MM.1S (cell line): ENCODE measurements at regions not wholly inside any gene's neighbourhood (a gene's known extent, or its start where the extent isn't known, plus 50 kb on each side); places are given as distances from the start of the nearest gene placed in this dataset.

ENCODE experiments used
- DNase-seq: peaks from one replicate; pipeline ENCODE4 v3.0.0-alpha.2; 2015
- H2AFZ ChIP-seq: fragments of 300-600 bp; sonication (generic); 2 replicates; pipeline ENCODE4 v1.6.0; 2016; ENCODE audit warnings: antibody characterized with exemption, low read length
- H3F3A ChIP-seq: fragments of 300-600 bp; sonication (generic); 2 replicates; pipeline ENCODE4 v1.6.1; 2016; ENCODE audit warnings: mild to moderate bottlenecking, antibody characterized with exemption, low read length, moderate library complexity, mixed read lengths; ENCODE audit not compliant: insufficient read depth
- H3K27ac ChIP-seq: fragments of 300-600 bp; sonication (generic); 2 replicates; pipeline ENCODE4 v1.5.1; 2016; ENCODE audit warnings: mild to moderate bottlenecking, low read length
- H3K27me3 ChIP-seq: fragments of 300-600 bp; sonication (generic); replicated peaks from 2 replicates; pipeline ENCODE4 v1.6.0; 2016; ENCODE audit warnings: low read length; ENCODE audit not compliant: insufficient read depth
- H3K36me3 ChIP-seq: fragments of 300-600 bp; sonication (generic); replicated peaks from 2 replicates; pipeline ENCODE4 v1.6.1; 2016; ENCODE audit warnings: mild to moderate bottlenecking, low read length, mixed read lengths; ENCODE audit not compliant: insufficient read depth
- H3K4me1 ChIP-seq: fragments of 300-600 bp; sonication (generic); 2 replicates; pipeline ENCODE4 v1.6.1; 2016; ENCODE audit warnings: low read length, mixed read lengths
- H3K4me2 ChIP-seq: fragments of 300-600 bp; sonication (generic); 2 replicates; pipeline ENCODE4 v1.6.0; 2016; ENCODE audit warnings: low read depth, low read length
- H3K4me3 ChIP-seq: fragments of 300-600 bp; sonication (generic); 2 replicates; pipeline ENCODE4 v1.5.1; 2016; ENCODE audit warnings: low read length, mixed read lengths
- H3K79me2 ChIP-seq: fragments of 300-600 bp; sonication (generic); 2 replicates; pipeline ENCODE4 v1.6.1; 2016; ENCODE audit warnings: mixed run types, low read length, mixed read lengths
- H3K9ac ChIP-seq: fragments of 300-600 bp; sonication (generic); 2 replicates; pipeline ENCODE4 v1.6.1; 2016; ENCODE audit warnings: low read length, mixed read lengths
- H3K9me2 ChIP-seq: fragments of 300-600 bp; sonication (generic); replicated peaks from 2 replicates; pipeline ENCODE4 v1.6.1; 2016; ENCODE audit warnings: mild to moderate bottlenecking, low read length, mixed read lengths; ENCODE audit not compliant: insufficient read depth
- H3K9me3 ChIP-seq: fragments of 300-600 bp; sonication (generic); replicated peaks from 2 replicates; pipeline ENCODE4 v1.6.1; 2016; ENCODE audit warnings: mild to moderate bottlenecking, low read length, mixed read lengths; ENCODE audit not compliant: insufficient read depth
- H4K20me1 ChIP-seq: fragments of 300-600 bp; sonication (generic); 2 replicates; pipeline ENCODE4 v1.6.1; 2016; ENCODE audit warnings: mild to moderate bottlenecking, low read length, moderate library complexity, mixed read lengths; ENCODE audit not compliant: insufficient read depth
- EZH2 ChIP-seq: fragments of 300-600 bp; sonication (generic); optimal IDR thresholded peaks from 2 replicates; pipeline ENCODE3; 2017; ENCODE audit warnings: low read depth, mild to moderate bottlenecking, antibody characterized with exemption, low read length, mixed read lengths
- EZH2phosphoT487 ChIP-seq: fragments of 300-600 bp; sonication (generic); IDR thresholded peaks from 2 replicates; pipeline ENCODE4 v1.6.1; 2018; ENCODE audit warnings: antibody characterized with exemption, low read length
- TF ChIP-seq, protein P1 (sequence below): fragments of 300-600 bp; sonication (generic); IDR thresholded peaks from 2 replicates; pipeline ENCODE4 v1.5.1; 2016; ENCODE audit warnings: antibody characterized with exemption, low read length, mixed read lengths

DNA sequence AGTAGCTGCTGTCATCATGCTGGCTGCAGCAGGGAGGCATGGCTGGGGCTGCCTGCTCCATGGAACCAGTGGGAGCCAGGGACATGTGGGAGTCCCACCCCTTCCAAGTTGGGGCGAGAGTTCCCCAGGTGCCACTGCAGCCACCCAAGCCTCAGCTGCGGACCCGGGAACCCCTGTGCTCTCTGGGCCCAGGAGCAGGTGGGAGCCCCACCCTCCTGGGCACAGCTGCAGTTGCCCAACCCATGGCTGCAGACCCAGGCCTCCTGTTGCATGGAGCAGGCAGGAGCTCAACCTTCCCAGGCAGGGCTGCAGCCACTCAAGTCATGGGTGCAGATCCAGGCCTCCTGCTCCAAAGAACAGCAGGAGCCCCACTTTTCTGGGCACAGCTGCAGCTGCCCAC, 274.2 kb upstream of the KCNJ16 start:
- DNase-seq = no peak
- no peaks in the 10 kb centered on the region for H3K9me3 ChIP-seq
- no peaks in the 10 kb centered on the region for H3K79me2 ChIP-seq
- no peak overlapping the region for H2AFZ ChIP-seq
- no peak overlapping the region for H3K4me3 ChIP-seq
- no peaks in the 10 kb centered on the region for H4K20me1 ChIP-seq
- no peaks in the 10 kb centered on the region for H3K9me2 ChIP-seq
- H3K4me2 ChIP-seq = no peak overlapping the region
- no peaks in the 10 kb centered on the region for H3K4me1 ChIP-seq
- H3K27ac ChIP-seq = no peak overlapping the region
- no peaks in the 10 kb centered on the region for H3K27me3 ChIP-seq
- TF ChIP-seq EZH2phosphoT487 (no peak), EZH2 (no peak)
- TF ChIP-seq, protein P1, sequence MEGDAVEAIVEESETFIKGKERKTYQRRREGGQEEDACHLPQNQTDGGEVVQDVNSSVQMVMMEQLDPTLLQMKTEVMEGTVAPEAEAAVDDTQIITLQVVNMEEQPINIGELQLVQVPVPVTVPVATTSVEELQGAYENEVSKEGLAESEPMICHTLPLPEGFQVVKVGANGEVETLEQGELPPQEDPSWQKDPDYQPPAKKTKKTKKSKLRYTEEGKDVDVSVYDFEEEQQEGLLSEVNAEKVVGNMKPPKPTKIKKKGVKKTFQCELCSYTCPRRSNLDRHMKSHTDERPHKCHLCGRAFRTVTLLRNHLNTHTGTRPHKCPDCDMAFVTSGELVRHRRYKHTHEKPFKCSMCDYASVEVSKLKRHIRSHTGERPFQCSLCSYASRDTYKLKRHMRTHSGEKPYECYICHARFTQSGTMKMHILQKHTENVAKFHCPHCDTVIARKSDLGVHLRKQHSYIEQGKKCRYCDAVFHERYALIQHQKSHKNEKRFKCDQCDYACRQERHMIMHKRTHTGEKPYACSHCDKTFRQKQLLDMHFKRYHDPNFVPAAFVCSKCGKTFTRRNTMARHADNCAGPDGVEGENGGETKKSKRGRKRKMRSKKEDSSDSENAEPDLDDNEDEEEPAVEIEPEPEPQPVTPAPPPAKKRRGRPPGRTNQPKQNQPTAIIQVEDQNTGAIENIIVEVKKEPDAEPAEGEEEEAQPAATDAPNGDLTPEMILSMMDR = no peak
- H3K36me3 ChIP-seq = no peaks in the 10 kb centered on the region
- H3F3A ChIP-seq = no peaks in the 10 kb centered on the region
- no peak overlapping the region for H3K9ac ChIP-seq

DNA sequence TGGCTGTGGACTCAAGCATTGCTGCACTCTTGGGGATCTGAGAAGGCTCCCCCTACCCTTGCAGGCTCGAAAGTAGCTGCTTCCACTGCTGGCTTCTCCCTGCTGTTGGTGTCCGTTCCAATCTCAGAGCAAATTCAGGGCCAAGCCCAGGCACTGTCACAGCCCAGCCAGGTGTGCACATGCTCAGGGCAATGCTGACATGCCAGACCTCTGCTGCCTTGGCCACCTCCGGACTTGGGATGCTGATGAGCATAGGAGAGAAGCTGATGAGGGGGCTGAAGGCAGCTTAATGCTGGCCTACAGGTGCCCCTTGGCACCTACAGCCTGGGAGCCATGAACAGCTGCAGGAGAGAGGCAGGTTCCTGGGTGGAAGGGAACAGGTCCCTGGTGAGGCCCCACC, 273.7 kb upstream of the KCNJ16 start:
- H3K27ac ChIP-seq = no peak overlapping the region
- TF ChIP-seq EZH2 = no peak
- no peak for TF ChIP-seq EZH2phosphoT487
- TF ChIP-seq, protein P1 = no peak
- no peaks in the 10 kb centered on the region for H3F3A ChIP-seq
- no peaks in the 10 kb centered on the region for H3K27me3 ChIP-seq
- H3K79me2 ChIP-seq = no peaks in the 10 kb centered on the region
- H2AFZ ChIP-seq = no peak overlapping the region
- H3K4me2 ChIP-seq = no peak overlapping the region
- H3K9me3 ChIP-seq = no peaks in the 10 kb centered on the region
- no peaks in the 10 kb centered on the region for H3K36me3 ChIP-seq
- H3K9me2 ChIP-seq = no peaks in the 10 kb centered on the region
- no peak for DNase-seq
- no peaks in the 10 kb centered on the region for H3K4me1 ChIP-seq
- H3K4me3 ChIP-seq = no peak overlapping the region
- no peaks in the 10 kb centered on the region for H4K20me1 ChIP-seq
- H3K9ac ChIP-seq = no peak overlapping the region

DNA sequence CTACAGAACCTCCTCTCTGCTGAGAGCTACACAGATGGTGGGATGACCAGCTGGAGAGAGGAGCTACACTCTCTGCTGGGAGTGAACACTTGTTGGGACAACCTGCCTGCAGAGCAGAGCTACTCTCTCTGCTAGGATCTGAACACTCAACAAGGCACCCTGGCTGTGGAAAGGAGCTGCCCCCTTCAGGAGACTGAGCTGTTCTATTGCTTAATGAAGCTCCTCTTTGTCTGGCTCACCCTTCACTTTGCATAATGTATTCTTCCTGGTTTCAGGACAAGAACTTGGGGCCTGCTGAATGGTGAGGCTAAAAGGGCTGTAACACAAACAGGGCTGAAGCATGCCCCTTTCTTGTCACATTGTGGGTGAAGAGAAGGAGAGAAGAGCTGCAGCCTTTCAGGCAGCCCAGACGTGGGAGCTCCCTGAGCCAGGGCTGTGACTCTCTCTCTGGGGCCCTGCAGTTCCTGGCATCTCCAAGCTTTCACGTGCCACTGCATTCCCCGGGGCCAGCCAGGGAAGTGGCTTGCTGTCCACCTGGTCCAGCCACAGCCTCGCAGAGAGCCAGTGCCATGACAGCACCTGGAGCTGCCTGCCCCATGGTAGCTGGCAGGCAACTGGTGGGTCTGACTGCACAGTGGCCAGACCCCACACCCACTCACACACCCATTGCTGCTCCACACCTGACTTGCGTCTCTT, 272.8 kb upstream of the KCNJ16 start:
- Histone ChIP-seq H3K9me3 (no peaks in the 10 kb centered on the region), H3K36me3 (no peaks in the 10 kb centered on the region), H3K4me1 (no peaks in the 10 kb centered on the region), H4K20me1 (no peaks in the 10 kb centered on the region), H3K27ac (no peak overlapping the region), H3K9ac (no peak overlapping the region), H3K4me3 (no peak overlapping the region), H3K27me3 (no peaks in the 10 kb centered on the region), H2AFZ (no peak overlapping the region), H3K9me2 (no peaks in the 10 kb centered on the region), H3F3A (no peaks in the 10 kb centered on the region), H3K79me2 (no peaks in the 10 kb centered on the region), H3K4me2 (no peak overlapping the region)
- no peak for DNase-seq
- TF ChIP-seq, protein P1 = no peak
- TF ChIP-seq EZH2phosphoT487 (no peak), EZH2 (no peak)
